ENCODE measurements at regions not wholly inside any gene's neighbourhood (a gene's known extent, or its start where the extent isn't known, plus 50 kb on each side); places are given as distances from the start of the nearest gene placed in this dataset.

GRCh38 chr1:63073309-63074306, 248.8 kb upstream of the FOXD3 start:
- peaks cover 5% of the 10 kb centered on the region; the same call in 1 of the 2 replicates for H3K9me3 ChIP-seq (ENCODE audit: insufficient read depth, low read length)
- no peaks in the 10 kb centered on the region for H3K36me3 ChIP-seq (ENCODE audit: insufficient read depth, insufficient read length, low read length)
- peaks cover 49% of the 10 kb centered on the region for H3K27me3 ChIP-seq (ENCODE audit: insufficient read depth, insufficient read length)
- TF ChIP-seq ZNF274 (IDR thresholded peaks at IDR 0.05; ENCODE audit: low read depth, low read length) (no peak), YY1 (IDR thresholded peaks at IDR 0.05; ENCODE audit: insufficient read depth, insufficient read length) (no peak), SUZ12 (IDR thresholded peaks at IDR 0.05; ENCODE audit: extremely low read depth, insufficient read depth, insufficient read length) (no peak)
- H3K4me1 ChIP-seq (ENCODE audit: insufficient read depth, insufficient read length), result no peaks in the 10 kb centered on the region
- DNase-seq (ENCODE audit: low read depth, low spot score), result peak; percentile 11
- H3K4me3 ChIP-seq (ENCODE audit: insufficient read length, low read depth), result peak overlapping the region; percentile 53
- peak overlapping the region; percentile 43 for H3K9ac ChIP-seq (ENCODE audit: insufficient read length, low read depth)

GRCh38 chr1:63074321-63074720, 248.0 kb upstream of the FOXD3 start:
- DNase-seq (ENCODE audit: low read depth, low spot score), result no peak
- H3K9me3 ChIP-seq (ENCODE audit: insufficient read depth, low read length), result peaks cover 5% of the 10 kb centered on the region; the same call in 1 of the 2 replicates
- TF ChIP-seq ZNF274 (IDR thresholded peaks at IDR 0.05; ENCODE audit: low read depth, low read length), result no peak
- no peak for TF ChIP-seq SUZ12 (IDR thresholded peaks at IDR 0.05; ENCODE audit: extremely low read depth, insufficient read depth, insufficient read length)
- no peak for TF ChIP-seq YY1 (IDR thresholded peaks at IDR 0.05; ENCODE audit: insufficient read depth, insufficient read length)
- peak overlapping the region; percentile 53 for H3K4me3 ChIP-seq (ENCODE audit: insufficient read length, low read depth)
- H3K4me1 ChIP-seq (ENCODE audit: insufficient read depth, insufficient read length), result no peaks in the 10 kb centered on the region
- no peak overlapping the region for H3K9ac ChIP-seq (ENCODE audit: insufficient read length, low read depth)
- no peaks in the 10 kb centered on the region for H3K36me3 ChIP-seq (ENCODE audit: insufficient read depth, insufficient read length, low read length)
- peaks cover 49% of the 10 kb centered on the region for H3K27me3 ChIP-seq (ENCODE audit: insufficient read depth, insufficient read length)

GRCh38 chr1:63082766-63083165, 239.6 kb upstream of the FOXD3 start:
- H3K4me1 ChIP-seq (ENCODE audit: insufficient read depth, insufficient read length), result no peaks in the 10 kb centered on the region
- H3K36me3 ChIP-seq (ENCODE audit: insufficient read depth, insufficient read length, low read length), result no peaks in the 10 kb centered on the region
- DNase-seq (ENCODE audit: low read depth, low spot score), result no peak
- H3K9me3 ChIP-seq (ENCODE audit: insufficient read depth, low read length), result no peaks in the 10 kb centered on the region
- no peak overlapping the region for H3K9ac ChIP-seq (ENCODE audit: insufficient read length, low read depth)
- H3K27me3 ChIP-seq (ENCODE audit: insufficient read depth, insufficient read length), result no peaks in the 10 kb centered on the region
- TF ChIP-seq ZNF274 (IDR thresholded peaks at IDR 0.05; ENCODE audit: low read depth, low read length), result no peak
- no peak for TF ChIP-seq SUZ12 (IDR thresholded peaks at IDR 0.05; ENCODE audit: extremely low read depth, insufficient read depth, insufficient read length)
- no peak for TF ChIP-seq YY1 (IDR thresholded peaks at IDR 0.05; ENCODE audit: insufficient read depth, insufficient read length)
- no peak overlapping the region for H3K4me3 ChIP-seq (ENCODE audit: insufficient read length, low read depth)

- Histone ChIP-seq H3K4me1 (ENCODE audit: insufficient read depth, insufficient read length) (no peaks in the 10 kb centered on the region), H3K9me3 (ENCODE audit: insufficient read depth, low read length) (no peaks in the 10 kb centered on the region), H3K27me3 (ENCODE audit: insufficient read depth, insufficient read length) (no peaks in the 10 kb centered on the region), H3K9ac (ENCODE audit: insufficient read length, low read depth) (no peak overlapping the region), H3K36me3 (ENCODE audit: insufficient read depth, insufficient read length, low read length) (no peaks in the 10 kb centered on the region), H3K4me3 (ENCODE audit: insufficient read length, low read depth) (no peak overlapping the region)
- DNase-seq (ENCODE audit: low read depth, low spot score), result no peak
- no peak for TF ChIP-seq SUZ12 (IDR thresholded peaks at IDR 0.05; ENCODE audit: extremely low read depth, insufficient read depth, insufficient read length)
Observed at GRCh38 chr1:63087966-63088365, 234.4 kb upstream of the FOXD3 start.

- no peak overlapping the region for H3K9ac ChIP-seq (ENCODE audit: insufficient read length, low read depth)
- H3K27me3 ChIP-seq (ENCODE audit: insufficient read depth, insufficient read length), result no peaks in the 10 kb centered on the region
- no peak for DNase-seq (ENCODE audit: low read depth, low spot score)
- TF ChIP-seq YY1 (IDR thresholded peaks at IDR 0.05; ENCODE audit: insufficient read depth, insufficient read length) (no peak), ZNF274 (IDR thresholded peaks at IDR 0.05; ENCODE audit: low read depth, low read length) (no peak), SUZ12 (IDR thresholded peaks at IDR 0.05; ENCODE audit: extremely low read depth, insufficient read depth, insufficient read length) (no peak)
- H3K4me3 ChIP-seq (ENCODE audit: insufficient read length, low read depth), result no peak overlapping the region
- H3K36me3 ChIP-seq (ENCODE audit: insufficient read depth, insufficient read length, low read length), result no peaks in the 10 kb centered on the region
- H3K4me1 ChIP-seq (ENCODE audit: insufficient read depth, insufficient read length), result no peaks in the 10 kb centered on the region
- H3K9me3 ChIP-seq (ENCODE audit: insufficient read depth, low read length), result no peaks in the 10 kb centered on the region
Observed at GRCh38 chr1:63099188-63099587, 223.2 kb upstream of the FOXD3 start.

- Histone ChIP-seq H3K4me3 (ENCODE audit: insufficient read length, low read depth) (no peak overlapping the region), H3K36me3 (ENCODE audit: insufficient read depth, insufficient read length, low read length) (no peaks in the 10 kb centered on the region), H3K4me1 (ENCODE audit: insufficient read depth, insufficient read length) (no peaks in the 10 kb centered on the region), H3K9ac (ENCODE audit: insufficient read length, low read depth) (no peak overlapping the region), H3K9me3 (ENCODE audit: insufficient read depth, low read length) (no peaks in the 10 kb centered on the region), H3K27me3 (ENCODE audit: insufficient read depth, insufficient read length) (no peaks in the 10 kb centered on the region)
- no peak for DNase-seq (ENCODE audit: low read depth, low spot score)
- TF ChIP-seq YY1 (IDR thresholded peaks at IDR 0.05; ENCODE audit: insufficient read depth, insufficient read length), result no peak
- TF ChIP-seq SUZ12 (IDR thresholded peaks at IDR 0.05; ENCODE audit: extremely low read depth, insufficient read depth, insufficient read length), result no peak
- TF ChIP-seq ZNF274 (IDR thresholded peaks at IDR 0.05; ENCODE audit: low read depth, low read length), result no peak
Observed at GRCh38 chr1:63101336-63101735, 221.0 kb upstream of the FOXD3 start.

GRCh38 chr1:63103682-63104081, 218.7 kb upstream of the FOXD3 start:
- Histone ChIP-seq H3K9ac (ENCODE audit: insufficient read length, low read depth) (no peak overlapping the region), H3K36me3 (ENCODE audit: insufficient read depth, insufficient read length, low read length) (no peaks in the 10 kb centered on the region), H3K27me3 (ENCODE audit: insufficient read depth, insufficient read length) (no peaks in the 10 kb centered on the region), H3K4me1 (ENCODE audit: insufficient read depth, insufficient read length) (no peaks in the 10 kb centered on the region), H3K4me3 (ENCODE audit: insufficient read length, low read depth) (no peak overlapping the region), H3K9me3 (ENCODE audit: insufficient read depth, low read length) (no peaks in the 10 kb centered on the region)
- TF ChIP-seq YY1 (IDR thresholded peaks at IDR 0.05; ENCODE audit: insufficient read depth, insufficient read length), result no peak
- no peak for TF ChIP-seq ZNF274 (IDR thresholded peaks at IDR 0.05; ENCODE audit: low read depth, low read length)
- TF ChIP-seq SUZ12 (IDR thresholded peaks at IDR 0.05; ENCODE audit: extremely low read depth, insufficient read depth, insufficient read length), result no peak
- DNase-seq (ENCODE audit: low read depth, low spot score), result peak; percentile 36

Data from NT2/D1 (cell line).